WERI-Rb-1 (cell line): ENCODE measurements at regions not wholly inside any gene's neighbourhood (a gene's known extent, or its start where the extent isn't known, plus 50 kb on each side); places are given as distances from the start of the nearest gene placed in this dataset.
"Not testable (repeated sequence)": the region's sequence is repeated elsewhere in the genome, so short reads cannot be mapped to it uniquely, and the experiment has no call there.

Experiments used
- DNase-seq: peaks from one replicate; pipeline ENCODE4 v3.0.0-alpha.2; 2020
- H3K27ac ChIP-seq: fragments of 250-450 bp; sonication (Bioruptor Pico); 2 replicates; pipeline ENCODE4 v1.5.1; 2020; ENCODE audit warnings: mild to moderate bottlenecking, moderate library complexity
- H3K27me3 ChIP-seq: fragments of 250-450 bp; sonication (Bioruptor Pico); 2 replicates; pipeline ENCODE4 v1.5.1; 2021; ENCODE audit warnings: mild to moderate bottlenecking, low read depth, moderate library complexity; ENCODE audit not compliant: insufficient read depth, severe bottlenecking
- H3K36me3 ChIP-seq: fragments of 250-450 bp; sonication (Bioruptor Pico); 2 replicates; pipeline ENCODE4 v1.5.1; 2020; ENCODE audit warnings: mild to moderate bottlenecking, moderate library complexity
- H3K4me3 ChIP-seq: 2 replicates; pipeline ENCODE4 v1.5.1; 2011; ENCODE audit warnings: low read depth, mild to moderate bottlenecking, control low read depth, low read length
- H3K9me3 ChIP-seq: fragments of 250-450 bp; sonication (Bioruptor Pico); 2 replicates; pipeline ENCODE4 v1.5.1; 2021; ENCODE audit warnings: mild to moderate bottlenecking, moderate library complexity; ENCODE audit not compliant: severe bottlenecking

- H3K27me3 ChIP-seq, H3K36me3 ChIP-seq, H3K27ac ChIP-seq, H3K4me3 ChIP-seq, H3K9me3 ChIP-seq, DNase-seq: not testable (repeated sequence)
Measured at GRCh38 chr9:67288117-67288735, 295.9 kb upstream of the SPATA31A3 start.

DNA sequence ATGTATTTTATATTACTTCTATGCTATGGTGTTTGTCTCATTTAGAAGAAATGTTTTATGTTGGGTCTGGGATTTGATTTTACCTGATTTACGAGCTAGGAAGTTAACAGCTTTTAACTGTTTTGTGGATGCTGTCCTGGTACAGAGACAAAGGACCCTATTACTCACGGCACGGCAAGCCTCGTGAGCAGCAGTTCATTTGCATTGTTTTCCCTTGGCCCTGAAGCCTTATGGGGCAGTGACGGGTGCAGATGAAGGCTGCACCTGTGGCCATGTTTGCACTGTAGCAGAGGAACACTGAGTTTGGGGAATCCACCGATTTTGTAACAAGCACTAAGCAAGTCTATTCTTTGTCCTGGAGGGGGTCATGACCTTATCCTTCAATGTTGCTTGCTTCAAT is 291.9 kb upstream of the SPATA31A3 start:
- H3K27ac ChIP-seq, H3K36me3 ChIP-seq, H3K27me3 ChIP-seq: not testable (repeated sequence)

GRCh38 chr9:67281574-67281973 is 289.2 kb upstream of the SPATA31A3 start:
- DNase-seq, H3K4me3 ChIP-seq, H3K27ac ChIP-seq, H3K27me3 ChIP-seq, H3K36me3 ChIP-seq, H3K9me3 ChIP-seq: not testable (repeated sequence)

More for the DNA sequence above, 291.9 kb upstream of the SPATA31A3 start:
- not testable (repeated sequence) for DNase-seq, H3K4me3 ChIP-seq, H3K9me3 ChIP-seq

DNA sequence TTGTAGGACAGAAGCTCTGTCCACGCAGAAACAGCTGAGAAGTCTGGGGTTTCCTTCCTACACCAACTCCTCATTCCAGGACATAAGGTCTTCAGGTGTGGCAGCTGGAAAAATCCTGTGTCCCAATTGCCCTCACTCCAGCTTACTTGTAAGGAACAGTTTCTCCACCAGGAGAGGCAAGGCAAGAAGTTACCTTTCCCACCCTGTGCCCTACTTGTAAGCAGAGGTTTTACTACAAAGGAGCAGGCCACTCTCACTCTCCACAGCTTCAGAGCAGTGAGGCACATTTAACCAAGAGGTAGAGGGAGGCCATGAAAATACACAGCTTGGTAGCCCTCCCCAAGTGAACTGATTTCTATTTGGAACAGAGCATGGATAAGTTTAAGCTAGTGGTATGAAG is 277.3 kb upstream of the SPATA31A3 start:
- not testable (repeated sequence) for H3K36me3 ChIP-seq, H3K27me3 ChIP-seq, H3K9me3 ChIP-seq, H3K27ac ChIP-seq, H3K4me3 ChIP-seq, DNase-seq

DNA sequence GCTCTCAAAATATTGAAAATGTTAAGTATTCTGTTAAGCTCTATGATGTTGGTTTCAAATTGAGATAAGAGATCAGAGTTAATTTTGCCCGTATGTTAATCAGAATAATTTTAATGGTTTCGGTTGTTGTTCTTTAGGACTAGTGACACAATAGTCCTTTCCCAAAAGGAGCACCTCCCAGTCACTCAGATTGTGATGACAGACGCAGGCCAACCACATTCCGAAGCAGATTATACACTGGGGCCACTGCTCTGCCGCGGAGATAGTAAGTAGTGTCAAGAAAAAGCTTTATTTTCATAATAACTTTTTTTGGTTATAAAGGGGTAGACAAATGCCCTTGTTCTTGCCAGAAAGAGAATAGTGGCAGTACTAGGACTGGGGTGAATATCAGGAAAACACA is 265.5 kb upstream of the SPATA31A3 start:
- not testable (repeated sequence) for H3K4me3 ChIP-seq, H3K9me3 ChIP-seq, H3K27ac ChIP-seq, H3K36me3 ChIP-seq, DNase-seq, H3K27me3 ChIP-seq

DNA sequence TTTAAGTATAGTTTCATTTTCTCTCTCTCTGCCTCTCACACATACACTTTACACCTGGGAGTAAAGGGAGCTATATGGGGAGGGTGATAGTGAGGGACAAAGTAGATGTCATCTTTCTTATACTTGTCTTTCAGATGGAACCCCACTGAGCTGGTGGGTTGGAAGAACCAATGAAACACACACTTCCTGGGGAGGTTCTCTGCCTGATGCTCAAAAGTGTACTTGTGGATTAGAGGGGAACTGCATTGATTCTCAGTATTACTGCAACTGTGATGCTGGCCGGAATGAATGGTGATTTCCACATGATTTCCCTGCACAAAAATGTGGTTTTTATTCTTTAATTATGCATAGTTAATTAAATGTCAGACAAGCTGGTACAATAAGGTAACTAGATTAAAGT is 256.6 kb upstream of the SPATA31A3 start:
- H3K9me3 ChIP-seq: not testable (repeated sequence)

GRCh38 chr9:67212073-67212472 is 219.7 kb upstream of the SPATA31A3 start:
- H3K27ac ChIP-seq, H3K4me3 ChIP-seq, DNase-seq, H3K27me3 ChIP-seq, H3K9me3 ChIP-seq, H3K36me3 ChIP-seq: not testable (repeated sequence)

More for the DNA sequence above, 256.6 kb upstream of the SPATA31A3 start:
- not testable (repeated sequence) for DNase-seq, H3K27ac ChIP-seq, H3K27me3 ChIP-seq, H3K36me3 ChIP-seq, H3K4me3 ChIP-seq

DNA sequence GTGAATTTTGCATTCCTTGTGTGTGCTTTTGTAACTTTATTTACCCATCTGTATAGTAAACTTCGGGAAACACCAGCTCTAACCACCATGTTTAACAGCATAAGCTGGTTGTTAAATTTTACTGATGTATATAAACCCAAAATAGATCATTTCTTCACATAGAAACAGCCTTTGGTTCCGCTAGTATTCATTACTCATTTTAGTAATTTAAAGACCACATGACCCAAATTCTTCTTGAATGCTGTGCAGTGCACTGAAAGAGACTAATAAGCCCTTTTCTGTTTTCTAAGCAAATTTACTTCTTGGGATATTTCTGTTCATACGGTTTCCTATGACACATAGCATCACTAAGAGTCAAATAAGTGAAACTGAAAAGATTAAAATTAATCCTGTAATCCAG is 218.5 kb upstream of the SPATA31A3 start:
- H3K27me3 ChIP-seq, H3K9me3 ChIP-seq, H3K4me3 ChIP-seq, H3K27ac ChIP-seq, DNase-seq, H3K36me3 ChIP-seq: not testable (repeated sequence)

- H3K27me3 ChIP-seq: not testable (repeated sequence)
Measured at GRCh38 chr9:67208831-67209437, 216.6 kb upstream of the SPATA31A3 start.

DNA sequence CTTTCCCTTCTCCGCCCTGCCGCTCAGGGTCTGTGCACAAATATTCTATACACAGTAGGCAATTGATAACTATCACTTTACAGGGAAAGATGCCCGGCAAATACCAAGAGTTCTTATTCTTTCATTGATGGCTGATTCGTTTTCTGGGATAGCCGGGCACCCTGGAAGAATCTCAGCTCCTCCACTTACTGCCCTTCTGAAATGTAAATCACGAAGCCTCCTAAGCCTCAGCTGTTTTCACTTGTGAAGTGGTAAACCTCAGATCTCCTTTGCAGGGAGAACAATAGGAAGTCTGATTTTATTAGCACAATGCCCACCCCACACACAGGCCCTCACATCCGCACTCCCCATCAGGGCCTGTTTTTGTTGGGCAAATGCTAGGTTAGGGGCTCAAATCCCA is 203.8 kb upstream of the SPATA31A3 start:
- not testable (repeated sequence) for H3K9me3 ChIP-seq

More at GRCh38 chr9:67208831-67209437, 216.6 kb upstream of the SPATA31A3 start:
- H3K4me3 ChIP-seq, DNase-seq, H3K36me3 ChIP-seq, H3K9me3 ChIP-seq, H3K27ac ChIP-seq: not testable (repeated sequence)

GRCh38 chr9:67195357-67195756 is 203.0 kb upstream of the SPATA31A3 start:
- not testable (repeated sequence) for H3K27me3 ChIP-seq, H3K9me3 ChIP-seq, DNase-seq, H3K4me3 ChIP-seq, H3K27ac ChIP-seq, H3K36me3 ChIP-seq

More for the DNA sequence above, 203.8 kb upstream of the SPATA31A3 start:
- H3K27ac ChIP-seq, H3K4me3 ChIP-seq, H3K27me3 ChIP-seq, H3K36me3 ChIP-seq, DNase-seq: not testable (repeated sequence)

- H3K36me3 ChIP-seq, H3K27ac ChIP-seq, H3K9me3 ChIP-seq, H3K4me3 ChIP-seq, DNase-seq, H3K27me3 ChIP-seq: not testable (repeated sequence)
Measured at GRCh38 chr9:67179185-67179584, 186.8 kb upstream of the SPATA31A3 start.

- H3K9me3 ChIP-seq, DNase-seq, H3K4me3 ChIP-seq, H3K27me3 ChIP-seq, H3K27ac ChIP-seq, H3K36me3 ChIP-seq: not testable (repeated sequence)
Measured at GRCh38 chr9:67175167-67175566, 182.8 kb upstream of the SPATA31A3 start.

DNA sequence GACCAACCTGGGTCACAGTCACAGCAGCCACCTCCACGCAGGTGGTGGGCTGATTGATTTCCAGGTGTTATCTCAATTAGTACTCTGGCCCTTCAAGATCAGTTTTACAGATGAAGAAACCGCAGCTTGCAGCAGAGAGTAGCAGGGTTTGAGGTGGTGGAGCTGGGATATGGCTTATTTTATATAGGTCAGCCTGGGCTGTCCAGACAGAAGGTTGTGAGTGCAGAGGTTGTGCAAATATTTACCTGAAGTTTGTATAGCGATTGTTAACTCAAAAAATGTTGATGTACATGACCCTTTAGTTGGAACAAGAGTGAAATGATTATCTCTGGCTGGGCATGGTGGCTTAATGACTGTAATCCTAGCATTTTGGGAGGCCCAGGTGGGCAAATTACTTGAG is 179.4 kb upstream of the SPATA31A3 start:
- not testable (repeated sequence) for H3K27me3 ChIP-seq, H3K9me3 ChIP-seq, H3K36me3 ChIP-seq, H3K4me3 ChIP-seq, H3K27ac ChIP-seq, DNase-seq

GRCh38 chr9:67168530-67169157 is 176.3 kb upstream of the SPATA31A3 start:
- not testable (repeated sequence) for H3K9me3 ChIP-seq, H3K27me3 ChIP-seq, H3K36me3 ChIP-seq, H3K27ac ChIP-seq, H3K4me3 ChIP-seq, DNase-seq
